ENCODE measurements at regions not wholly inside any gene's neighbourhood (a gene's known extent, or its start where the extent isn't known, plus 50 kb on each side); places are given as distances from the start of the nearest gene placed in this dataset.
"Not testable (repeated sequence)": the region's sequence is repeated elsewhere in the genome, so short reads cannot be mapped to it uniquely, and the experiment has no call there.

DNA sequence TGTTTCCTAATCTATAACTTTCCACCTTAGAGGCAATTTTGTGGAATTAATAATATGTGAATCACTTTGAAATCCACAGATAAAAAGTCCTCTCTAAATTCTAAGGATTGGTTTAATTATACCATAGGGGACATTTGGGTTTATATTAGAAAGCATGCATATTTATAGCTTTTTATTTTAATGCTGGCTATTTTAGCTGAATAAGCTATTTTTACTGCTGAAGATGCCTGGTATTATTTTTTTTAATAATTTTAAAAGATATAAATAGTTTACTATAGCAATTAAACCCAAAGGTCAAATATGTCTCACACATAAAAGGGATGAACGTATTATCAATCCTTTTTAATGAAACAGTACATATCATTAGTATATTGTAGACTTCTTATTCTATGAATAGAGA lies 415.4 kb downstream of the MAGEB5 start:
- Mint-ChIP-seq H3K4me3 (no peak overlapping the region), H3K27me3 (ENCODE audit: low read depth) (no peaks in the 10 kb centered on the region), H3K36me3 (ENCODE audit: insufficient read depth in 2 of 2) (peaks cover 0 to 1% of the 10 kb centered on the region in 2 donors), H3K4me1 (ENCODE audit: low read depth) (no peaks in the 10 kb centered on the region), H3K27ac (no peak overlapping the region), H3K9me3 (peaks cover 1 to 3% of the 10 kb centered on the region in 2 donors)
- DNase-seq (no peak), ATAC-seq (replicated peaks in 1 of 2) (no peak)

- no peak overlapping the region for H3K27ac Mint-ChIP-seq
- no peaks in the 10 kb centered on the region for H3K4me1 Mint-ChIP-seq (ENCODE audit: low read depth)
- H3K27me3 Mint-ChIP-seq (ENCODE audit: low read depth) = peaks cover 6% of the 10 kb centered on the region
- no peaks in the 10 kb centered on the region for H3K9me3 Mint-ChIP-seq
- ATAC-seq (replicated peaks in 1 of 2) (no peak), DNase-seq (no peak)
- no peaks in the 10 kb centered on the region for H3K36me3 Mint-ChIP-seq (ENCODE audit: insufficient read depth in 2 of 2)
- H3K4me3 Mint-ChIP-seq = no peak overlapping the region
These were observed 398.0 kb downstream of the MAGEB5 start for GRCh38 chrX:26613956-26614355.

GRCh38 chrX:26606971-26607370 lies 391.0 kb downstream of the MAGEB5 start:
- no peaks in the 10 kb centered on the region for H3K36me3 Mint-ChIP-seq (ENCODE audit: insufficient read depth in 2 of 2)
- H3K27me3 Mint-ChIP-seq (ENCODE audit: low read depth) = no peaks in the 10 kb centered on the region
- ATAC-seq (replicated peaks in 1 of 2) = no peak
- no peaks in the 10 kb centered on the region for H3K4me1 Mint-ChIP-seq (ENCODE audit: low read depth)
- H3K9me3 Mint-ChIP-seq = peaks cover 5 to 6% of the 10 kb centered on the region in 2 donors
- DNase-seq = no peak
- no peak overlapping the region for H3K27ac Mint-ChIP-seq
- H3K4me3 Mint-ChIP-seq = no peak overlapping the region

- no peaks in the 10 kb centered on the region for H3K36me3 Mint-ChIP-seq (ENCODE audit: insufficient read depth in 2 of 2)
- no peaks in the 10 kb centered on the region for H3K4me1 Mint-ChIP-seq (ENCODE audit: low read depth)
- DNase-seq (no peak), ATAC-seq (replicated peaks in 1 of 2) (no peak)
- H3K27me3 Mint-ChIP-seq (ENCODE audit: low read depth) = no peaks in the 10 kb centered on the region
- H3K4me3 Mint-ChIP-seq = no peak overlapping the region
- H3K9me3 Mint-ChIP-seq = peaks cover 3% of the 10 kb centered on the region in 2 donors
- no peak overlapping the region for H3K27ac Mint-ChIP-seq
These were observed 382.0 kb downstream of the MAGEB5 start for GRCh38 chrX:26597981-26598380.

- Mint-ChIP-seq H3K27me3 (ENCODE audit: low read depth) (no peaks in the 10 kb centered on the region), H3K27ac (no peak overlapping the region), H3K36me3 (ENCODE audit: insufficient read depth in 2 of 2) (no peaks in the 10 kb centered on the region), H3K4me1 (ENCODE audit: low read depth) (no peaks in the 10 kb centered on the region), H3K9me3 (no peaks in the 10 kb centered on the region), H3K4me3 (no peak overlapping the region)
- ATAC-seq (replicated peaks in 1 of 2) (no peak), DNase-seq (no peak)
These were observed 374.9 kb downstream of the MAGEB5 start for GRCh38 chrX:26590849-26591248.

DNA sequence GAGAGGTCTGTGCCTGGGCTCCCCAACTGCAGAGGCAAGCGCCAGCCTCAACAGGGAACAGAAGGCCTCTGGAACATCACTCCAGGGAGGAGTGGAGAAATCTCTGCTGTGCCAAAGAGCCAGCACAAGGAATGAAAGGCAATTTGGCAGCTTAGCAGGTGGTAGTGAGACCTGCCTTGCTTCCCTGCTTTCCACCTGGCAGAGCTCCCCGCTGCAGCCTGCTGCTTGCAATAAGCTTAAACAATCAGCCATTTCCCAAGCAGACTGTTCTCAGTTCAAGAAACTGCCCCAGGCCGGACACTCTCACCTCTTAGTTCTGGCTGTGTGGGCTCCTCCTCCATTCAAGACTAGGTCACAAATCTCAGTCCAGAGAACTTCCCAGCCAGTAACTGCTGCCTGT lies 370.6 kb downstream of the MAGEB5 start:
- Mint-ChIP-seq H3K4me3 (no peak overlapping the region), H3K27ac (no peak overlapping the region), H3K4me1 (ENCODE audit: low read depth) (no peaks in the 10 kb centered on the region), H3K27me3 (ENCODE audit: low read depth) (no peaks in the 10 kb centered on the region), H3K9me3 (no peaks in the 10 kb centered on the region), H3K36me3 (ENCODE audit: insufficient read depth in 2 of 2) (no peaks in the 10 kb centered on the region)
- DNase-seq (no peak), ATAC-seq (replicated peaks in 1 of 2) (no peak)

GRCh38 chrX:26581091-26581490 lies 365.1 kb downstream of the MAGEB5 start:
- no peaks in the 10 kb centered on the region for H3K4me1 Mint-ChIP-seq (ENCODE audit: low read depth)
- no peak overlapping the region for H3K27ac Mint-ChIP-seq
- H3K4me3 Mint-ChIP-seq = no peak overlapping the region
- H3K9me3 Mint-ChIP-seq = peaks cover 2% of the 10 kb centered on the region in 2 donors
- H3K36me3 Mint-ChIP-seq (ENCODE audit: insufficient read depth in 2 of 2) = no peaks in the 10 kb centered on the region
- ATAC-seq (replicated peaks in 1 of 2) = no peak
- H3K27me3 Mint-ChIP-seq (ENCODE audit: low read depth) = peaks cover 6% of the 10 kb centered on the region
- DNase-seq = no peak

DNA sequence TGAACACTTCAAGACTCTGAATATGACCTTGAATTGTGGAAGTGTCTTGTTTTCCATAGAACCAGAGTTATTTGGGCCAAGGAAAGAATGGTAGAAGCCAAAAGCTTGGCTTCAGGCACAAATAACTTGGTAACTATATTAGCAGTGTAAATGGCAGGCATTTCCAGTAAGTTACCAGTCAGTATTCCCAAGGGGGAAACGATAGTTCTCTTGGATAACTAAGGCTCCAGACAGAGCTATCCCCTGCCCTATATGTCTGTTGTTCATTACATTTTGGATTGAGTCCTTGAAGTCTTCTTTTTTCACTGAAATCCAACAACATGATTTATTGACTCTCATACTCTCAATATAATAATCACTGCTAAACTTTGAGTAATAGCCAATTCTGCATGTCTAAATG lies 364.1 kb downstream of the MAGEB5 start:
- DNase-seq (no peak), ATAC-seq (replicated peaks in 1 of 2) (no peak)
- Mint-ChIP-seq H3K36me3 (ENCODE audit: insufficient read depth in 2 of 2) (no peaks in the 10 kb centered on the region), H3K9me3 (peaks cover 2% of the 10 kb centered on the region in 2 donors), H3K27ac (no peak overlapping the region), H3K4me3 (no peak overlapping the region), H3K4me1 (ENCODE audit: low read depth) (no peaks in the 10 kb centered on the region), H3K27me3 (ENCODE audit: low read depth) (peaks cover 6% of the 10 kb centered on the region)

DNA sequence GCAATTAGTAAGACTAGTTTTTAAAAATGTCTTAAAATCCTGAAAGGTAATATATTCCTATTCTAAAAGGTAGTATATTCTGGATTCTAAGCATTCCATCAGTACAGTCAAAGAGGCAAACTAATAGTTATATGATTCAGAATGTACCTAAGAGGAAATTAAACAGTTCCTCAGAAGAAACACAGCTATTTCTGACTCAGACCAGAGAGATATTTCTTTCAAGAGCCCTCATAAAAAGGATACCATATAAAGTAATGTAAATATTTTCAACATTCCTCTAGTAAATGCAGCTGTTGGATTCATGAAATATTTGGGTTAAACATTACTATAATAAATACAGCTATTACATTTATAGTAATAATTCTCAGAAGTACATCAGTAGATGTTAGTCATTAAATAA lies 358.3 kb downstream of the MAGEB5 start:
- Mint-ChIP-seq H3K9me3 (peaks cover 2% of the 10 kb centered on the region in 2 donors), H3K27me3 (ENCODE audit: low read depth) (peaks cover 6% of the 10 kb centered on the region), H3K27ac (no peak overlapping the region), H3K36me3 (ENCODE audit: insufficient read depth in 2 of 2) (no peaks in the 10 kb centered on the region), H3K4me1 (ENCODE audit: low read depth) (no peaks in the 10 kb centered on the region), H3K4me3 (no peak overlapping the region)
- DNase-seq (no peak), ATAC-seq (replicated peaks in 1 of 2) (no peak)

- H3K9me3 Mint-ChIP-seq = peaks cover 0 to 2% of the 10 kb centered on the region in 2 donors
- no peaks in the 10 kb centered on the region for H3K4me1 Mint-ChIP-seq (ENCODE audit: low read depth)
- ATAC-seq (replicated peaks in 1 of 2) (no peak), DNase-seq (no peak)
- no peak overlapping the region for H3K4me3 Mint-ChIP-seq
- no peaks in the 10 kb centered on the region for H3K27me3 Mint-ChIP-seq (ENCODE audit: low read depth)
- H3K27ac Mint-ChIP-seq = no peak overlapping the region
- no peaks in the 10 kb centered on the region for H3K36me3 Mint-ChIP-seq (ENCODE audit: insufficient read depth in 2 of 2)
These were observed 346.2 kb downstream of the MAGEB5 start for GRCh38 chrX:26562156-26562555.

- H3K9me3 Mint-ChIP-seq = peaks cover 0 to 2% of the 10 kb centered on the region in 2 donors
- H3K27me3 Mint-ChIP-seq (ENCODE audit: low read depth) = no peaks in the 10 kb centered on the region
- no peaks in the 10 kb centered on the region for H3K36me3 Mint-ChIP-seq (ENCODE audit: insufficient read depth in 2 of 2)
- no peak overlapping the region for H3K4me3 Mint-ChIP-seq
- no peaks in the 10 kb centered on the region for H3K4me1 Mint-ChIP-seq (ENCODE audit: low read depth)
- DNase-seq (no peak), ATAC-seq (replicated peaks in 1 of 2) (no peak)
- no peak overlapping the region for H3K27ac Mint-ChIP-seq
These were observed 343.9 kb downstream of the MAGEB5 start for GRCh38 chrX:26559855-26560254.

DNA sequence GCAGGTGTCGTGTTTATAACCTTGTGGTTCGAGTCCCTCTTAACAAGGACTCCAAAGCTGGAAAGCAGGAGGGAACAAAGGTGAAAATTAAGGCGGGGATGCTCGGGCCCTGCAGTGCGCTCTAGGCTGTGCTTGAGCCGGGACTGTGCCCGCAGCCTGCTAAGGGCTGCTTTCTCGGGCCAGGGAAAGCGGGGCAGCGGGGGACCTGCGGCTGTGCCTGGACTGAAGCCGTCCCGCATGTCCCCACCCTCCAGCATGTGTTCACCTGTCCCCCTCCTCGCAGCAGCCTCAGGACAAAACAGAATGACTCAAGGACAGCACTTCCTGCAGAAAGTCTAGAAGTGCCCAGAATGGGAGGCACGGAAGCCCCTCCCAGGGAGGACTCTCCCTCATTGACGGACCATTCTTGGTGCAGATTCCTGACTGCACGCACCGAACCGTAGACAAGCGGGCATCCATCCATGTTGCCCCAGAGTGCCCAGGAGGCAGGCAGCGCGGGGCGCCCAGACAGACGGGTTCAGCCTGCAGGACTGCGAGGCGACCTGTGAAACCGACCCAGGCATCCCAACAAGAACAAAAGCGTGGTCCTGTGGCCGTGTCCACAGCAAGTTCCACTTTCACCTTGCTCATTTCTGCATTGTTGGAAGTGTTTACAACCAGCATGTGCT lies 342.9 kb downstream of the MAGEB5 start:
- H3K4me1 Mint-ChIP-seq (ENCODE audit: low read depth) = no peaks in the 10 kb centered on the region
- H3K9me3 Mint-ChIP-seq = peaks cover 0 to 2% of the 10 kb centered on the region in 2 donors
- no peak for DNase-seq
- no peaks in the 10 kb centered on the region for H3K36me3 Mint-ChIP-seq (ENCODE audit: insufficient read depth in 2 of 2)
- ATAC-seq (replicated peaks in 1 of 2) = no peak
- H3K4me3 Mint-ChIP-seq = no peak overlapping the region
- no peaks in the 10 kb centered on the region for H3K27me3 Mint-ChIP-seq (ENCODE audit: low read depth)
- H3K27ac Mint-ChIP-seq = no peak overlapping the region

- DNase-seq (no peak), ATAC-seq (replicated peaks in 1 of 2) (no peak)
- no peaks in the 10 kb centered on the region for H3K27me3 Mint-ChIP-seq (ENCODE audit: low read depth)
- no peak overlapping the region for H3K4me3 Mint-ChIP-seq
- no peaks in the 10 kb centered on the region for H3K36me3 Mint-ChIP-seq (ENCODE audit: insufficient read depth in 2 of 2)
- H3K27ac Mint-ChIP-seq = no peak overlapping the region
- peaks cover 0 to 2% of the 10 kb centered on the region in 2 donors for H3K9me3 Mint-ChIP-seq
- H3K4me1 Mint-ChIP-seq (ENCODE audit: low read depth) = no peaks in the 10 kb centered on the region
These were observed 341.8 kb downstream of the MAGEB5 start for GRCh38 chrX:26557691-26558321.

- not testable (repeated sequence) for H3K4me3 Mint-ChIP-seq; DNase-seq; H3K36me3 Mint-ChIP-seq (ENCODE audit: insufficient read depth in 2 of 2); H3K27me3 Mint-ChIP-seq (ENCODE audit: low read depth); ATAC-seq (replicated peaks in 1 of 2); H3K27ac Mint-ChIP-seq; H3K4me1 Mint-ChIP-seq (ENCODE audit: low read depth)
- H3K9me3 Mint-ChIP-seq = peaks cover 0 to 11% of the 10 kb centered on the region in 2 donors
These were observed 309.8 kb downstream of the MAGEB5 start for GRCh38 chrX:26525768-26526167.
